DND-41 (cell line): ENCODE measurements at regions not wholly inside any gene's neighbourhood (a gene's known extent, or its start where the extent isn't known, plus 50 kb on each side); places are given as distances from the start of the nearest gene placed in this dataset.

Experiments used
- CTCF ChIP-seq: IDR thresholded peaks from 2 replicates; pipeline ENCODE4 v1.5.1; 2012; ENCODE audit warnings: borderline replicate concordance, low read length, moderate library complexity, mild to moderate bottlenecking; ENCODE audit not compliant: poor library complexity, severe bottlenecking; ENCODE audit errors: extremely low read depth
- EZH2 ChIP-seq: IDR thresholded peaks from 3 replicates; pipeline ENCODE4 v1.6.1; 2012; ENCODE audit warnings: borderline replicate concordance, low read depth, mild to moderate bottlenecking, moderate library complexity, low read length, inconsistent platforms; ENCODE audit not compliant: severe bottlenecking

- TF ChIP-seq CTCF (no peak), EZH2 (no peak)
Measured at GRCh38 chrX:125407314-125407713, 87.6 kb downstream of the TEX13C start.
